ENCODE measurements at regions not wholly inside any gene's neighbourhood (a gene's known extent, or its start where the extent isn't known, plus 50 kb on each side); places are given as distances from the start of the nearest gene placed in this dataset.

DNA sequence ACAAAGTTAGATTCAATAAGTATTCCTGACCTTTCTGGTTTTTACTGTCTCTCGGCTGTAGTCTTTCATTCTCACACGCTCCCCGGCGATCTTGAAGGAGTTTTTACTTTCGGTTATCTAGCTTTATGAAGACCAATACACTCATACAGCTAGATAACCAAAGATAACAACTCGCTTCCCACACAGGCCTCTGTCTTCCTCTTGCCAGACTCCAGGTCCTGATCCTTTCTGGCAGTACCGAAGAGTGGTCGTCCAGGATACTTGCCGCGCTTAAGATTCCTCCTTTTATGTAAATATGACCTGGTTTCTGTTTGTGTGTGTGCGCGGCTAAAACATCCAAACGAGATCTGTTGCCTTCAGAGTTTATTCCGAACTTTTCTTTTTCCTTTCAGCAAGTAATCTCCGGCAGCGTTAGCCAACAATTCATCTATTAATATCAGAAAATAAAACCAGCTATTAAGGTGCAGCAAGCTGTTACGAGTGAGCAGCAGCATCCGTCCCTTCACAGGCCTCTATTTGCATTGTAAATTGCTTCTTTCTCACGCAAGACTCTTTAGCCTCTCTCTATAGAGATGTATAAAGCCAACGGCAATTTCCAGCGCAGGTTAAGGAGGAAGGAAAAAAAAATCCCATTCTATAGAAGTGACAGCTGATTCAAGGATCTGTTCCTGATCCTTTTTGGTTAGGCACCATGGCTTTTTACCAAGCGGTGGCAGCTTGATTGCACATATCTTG is 216.1 kb downstream of the MEF2C start:
- Histone ChIP-seq H3K9ac (ENCODE audit: low read depth, low read length) (peak overlapping the region; percentile 8; the same call in 1 of the 2 replicates), H3K4me3 (ENCODE audit: low read depth, low read length) (peak overlapping the region; percentile 54), H3K27ac (ENCODE audit: low read depth, low read length) (peak overlapping the region; percentile 56), H3K4me1 (ENCODE audit: control insufficient read depth, insufficient read depth, low read length) (peaks cover 82% of the 10 kb centered on the region), H3K9me3 (ENCODE audit: control insufficient read depth, insufficient read depth, low read length) (no peaks in the 10 kb centered on the region), H3K27me3 (ENCODE audit: control insufficient read depth, insufficient read depth, low read length) (peaks cover 98% of the 10 kb centered on the region), H3K36me3 (ENCODE audit: control insufficient read depth, insufficient read depth, low read length) (no peaks in the 10 kb centered on the region)

DNA sequence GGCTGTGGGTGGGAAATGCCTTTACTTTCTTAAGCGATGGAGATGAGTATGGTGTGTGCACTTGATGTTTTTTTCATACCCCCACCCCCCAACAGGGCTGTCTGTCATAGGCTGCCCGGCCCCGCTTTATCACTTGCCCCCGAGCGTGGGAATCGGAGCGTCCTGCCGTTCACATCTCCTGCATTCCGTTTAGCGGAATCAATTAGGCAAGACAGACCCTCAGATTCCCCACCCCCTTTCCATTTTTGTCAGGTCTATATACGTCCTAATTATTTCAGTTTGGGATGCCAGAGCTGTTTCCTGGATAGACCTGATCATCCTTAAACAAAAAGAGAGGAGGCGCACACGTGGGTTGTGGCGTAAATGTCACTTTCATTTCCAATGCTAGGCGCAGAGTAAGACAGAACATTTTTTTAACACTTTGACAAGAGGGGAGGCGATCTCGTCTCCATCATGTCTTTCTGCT is 217.2 kb downstream of the MEF2C start:
- Histone ChIP-seq H3K4me3 (ENCODE audit: low read depth, low read length) (peak overlapping the region; percentile 34; the same call in 1 of the 2 replicates), H3K9me3 (ENCODE audit: control insufficient read depth, insufficient read depth, low read length) (no peaks in the 10 kb centered on the region), H3K27ac (ENCODE audit: low read depth, low read length) (no peak overlapping the region), H3K36me3 (ENCODE audit: control insufficient read depth, insufficient read depth, low read length) (no peaks in the 10 kb centered on the region), H3K27me3 (ENCODE audit: control insufficient read depth, insufficient read depth, low read length) (peaks cover 95% of the 10 kb centered on the region), H3K4me1 (ENCODE audit: control insufficient read depth, insufficient read depth, low read length) (peaks cover 80% of the 10 kb centered on the region), H3K9ac (ENCODE audit: low read depth, low read length) (no peak overlapping the region)

DNA sequence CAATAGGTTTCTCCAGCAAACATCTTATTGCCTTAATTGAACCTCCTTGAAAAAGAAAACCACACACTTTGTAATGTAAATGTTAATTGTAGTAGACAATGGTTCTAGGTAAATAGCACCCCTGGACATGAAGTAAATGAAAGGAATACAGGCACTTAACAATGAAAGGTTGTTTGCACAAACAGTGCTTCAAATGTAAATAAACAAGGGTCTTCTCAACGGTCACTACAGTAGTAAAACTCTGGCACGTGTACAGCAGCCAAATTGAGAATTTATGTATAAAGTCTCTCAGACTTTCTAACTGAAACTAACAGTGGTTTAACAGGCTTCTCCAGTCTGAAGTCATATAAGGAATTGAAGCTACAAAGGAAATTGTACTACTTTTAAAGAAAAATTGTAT is 218.3 kb downstream of the MEF2C start:
- Histone ChIP-seq H3K27ac (ENCODE audit: low read depth, low read length) (no peak overlapping the region), H3K27me3 (ENCODE audit: control insufficient read depth, insufficient read depth, low read length) (peaks cover 95% of the 10 kb centered on the region), H3K4me3 (ENCODE audit: low read depth, low read length) (no peak overlapping the region), H3K36me3 (ENCODE audit: control insufficient read depth, insufficient read depth, low read length) (no peaks in the 10 kb centered on the region), H3K4me1 (ENCODE audit: control insufficient read depth, insufficient read depth, low read length) (peaks cover 76% of the 10 kb centered on the region), H3K9ac (ENCODE audit: low read depth, low read length) (no peak overlapping the region), H3K9me3 (ENCODE audit: control insufficient read depth, insufficient read depth, low read length) (no peaks in the 10 kb centered on the region)

DNA sequence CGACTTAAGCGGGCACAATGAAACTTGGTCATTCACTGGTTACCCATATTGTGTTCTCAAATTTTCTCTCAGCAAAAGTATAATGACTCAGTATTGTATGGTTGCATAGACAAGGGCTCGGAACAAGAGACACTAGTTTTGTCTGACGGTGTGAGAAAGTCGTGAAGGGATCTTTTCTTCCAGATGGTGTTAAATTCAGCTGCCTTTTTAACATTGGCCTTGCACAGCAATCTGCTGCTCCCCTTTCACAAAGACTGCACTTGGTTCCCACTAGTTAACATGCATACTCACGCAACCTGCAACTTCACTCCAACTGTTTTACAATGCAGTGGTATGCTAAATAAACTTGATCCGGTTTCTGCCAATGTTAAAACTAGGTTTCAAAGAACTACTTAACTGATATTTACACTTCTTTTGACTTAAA is 219.2 kb downstream of the MEF2C start:
- Histone ChIP-seq H3K27me3 (ENCODE audit: control insufficient read depth, insufficient read depth, low read length) (peaks cover 95% of the 10 kb centered on the region), H3K9me3 (ENCODE audit: control insufficient read depth, insufficient read depth, low read length) (no peaks in the 10 kb centered on the region), H3K36me3 (ENCODE audit: control insufficient read depth, insufficient read depth, low read length) (no peaks in the 10 kb centered on the region), H3K4me3 (ENCODE audit: low read depth, low read length) (no peak overlapping the region), H3K4me1 (ENCODE audit: control insufficient read depth, insufficient read depth, low read length) (peaks cover 79% of the 10 kb centered on the region), H3K27ac (ENCODE audit: low read depth, low read length) (no peak overlapping the region), H3K9ac (ENCODE audit: low read depth, low read length) (no peak overlapping the region)

DNA sequence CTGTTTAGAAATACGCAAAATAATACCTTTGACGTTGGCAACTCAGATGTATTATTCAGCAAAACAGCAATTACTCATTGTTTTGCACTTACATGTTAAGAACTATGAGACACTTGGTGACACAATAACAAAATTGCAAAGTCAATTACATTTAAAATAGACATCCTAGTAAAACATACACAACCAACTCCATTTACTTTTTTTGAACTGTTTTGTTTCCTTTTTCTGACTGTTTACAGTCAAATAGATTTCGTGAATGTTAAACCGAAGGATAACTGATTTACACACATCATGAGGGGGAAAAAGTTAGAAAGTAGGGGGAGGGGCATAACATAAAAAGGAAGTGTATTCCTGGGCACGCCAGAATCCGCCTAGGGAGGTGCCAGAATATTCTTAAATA is 220.1 kb downstream of the MEF2C start:
- Histone ChIP-seq H3K4me3 (ENCODE audit: low read depth, low read length) (no peak overlapping the region), H3K36me3 (ENCODE audit: control insufficient read depth, insufficient read depth, low read length) (no peaks in the 10 kb centered on the region), H3K27ac (ENCODE audit: low read depth, low read length) (no peak overlapping the region), H3K4me1 (ENCODE audit: control insufficient read depth, insufficient read depth, low read length) (peaks cover 73% of the 10 kb centered on the region), H3K27me3 (ENCODE audit: control insufficient read depth, insufficient read depth, low read length) (peaks cover 95% of the 10 kb centered on the region), H3K9me3 (ENCODE audit: control insufficient read depth, insufficient read depth, low read length) (no peaks in the 10 kb centered on the region), H3K9ac (ENCODE audit: low read depth, low read length) (no peak overlapping the region)

DNA sequence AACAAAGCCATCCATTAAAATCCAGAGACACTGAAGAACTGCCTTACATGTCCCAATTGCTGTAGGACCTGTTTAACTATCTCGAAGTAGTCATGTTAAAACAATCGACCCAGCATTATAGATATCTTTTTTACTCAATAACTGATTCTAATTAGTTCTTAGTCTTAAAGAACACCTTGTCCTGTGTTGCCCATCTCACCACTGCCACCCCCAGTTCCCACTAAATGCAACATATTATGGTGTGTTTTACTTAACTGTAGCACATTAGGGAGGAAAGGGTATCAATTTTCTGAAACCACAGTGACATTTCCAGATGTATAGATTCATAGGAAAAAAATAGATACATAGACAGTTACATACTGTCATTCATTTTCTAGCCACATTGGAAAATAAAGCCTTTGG is 221.2 kb downstream of the MEF2C start:
- peak overlapping the region; percentile 58 for H3K4me3 ChIP-seq (ENCODE audit: low read depth, low read length)
- peaks cover 95% of the 10 kb centered on the region for H3K27me3 ChIP-seq (ENCODE audit: control insufficient read depth, insufficient read depth, low read length)
- H3K36me3 ChIP-seq (ENCODE audit: control insufficient read depth, insufficient read depth, low read length) = no peaks in the 10 kb centered on the region
- peak overlapping the region; percentile 16 for H3K27ac ChIP-seq (ENCODE audit: low read depth, low read length)
- H3K4me1 ChIP-seq (ENCODE audit: control insufficient read depth, insufficient read depth, low read length) = peaks cover 67% of the 10 kb centered on the region
- H3K9me3 ChIP-seq (ENCODE audit: control insufficient read depth, insufficient read depth, low read length) = no peaks in the 10 kb centered on the region
- H3K9ac ChIP-seq (ENCODE audit: low read depth, low read length) = no peak overlapping the region

DNA sequence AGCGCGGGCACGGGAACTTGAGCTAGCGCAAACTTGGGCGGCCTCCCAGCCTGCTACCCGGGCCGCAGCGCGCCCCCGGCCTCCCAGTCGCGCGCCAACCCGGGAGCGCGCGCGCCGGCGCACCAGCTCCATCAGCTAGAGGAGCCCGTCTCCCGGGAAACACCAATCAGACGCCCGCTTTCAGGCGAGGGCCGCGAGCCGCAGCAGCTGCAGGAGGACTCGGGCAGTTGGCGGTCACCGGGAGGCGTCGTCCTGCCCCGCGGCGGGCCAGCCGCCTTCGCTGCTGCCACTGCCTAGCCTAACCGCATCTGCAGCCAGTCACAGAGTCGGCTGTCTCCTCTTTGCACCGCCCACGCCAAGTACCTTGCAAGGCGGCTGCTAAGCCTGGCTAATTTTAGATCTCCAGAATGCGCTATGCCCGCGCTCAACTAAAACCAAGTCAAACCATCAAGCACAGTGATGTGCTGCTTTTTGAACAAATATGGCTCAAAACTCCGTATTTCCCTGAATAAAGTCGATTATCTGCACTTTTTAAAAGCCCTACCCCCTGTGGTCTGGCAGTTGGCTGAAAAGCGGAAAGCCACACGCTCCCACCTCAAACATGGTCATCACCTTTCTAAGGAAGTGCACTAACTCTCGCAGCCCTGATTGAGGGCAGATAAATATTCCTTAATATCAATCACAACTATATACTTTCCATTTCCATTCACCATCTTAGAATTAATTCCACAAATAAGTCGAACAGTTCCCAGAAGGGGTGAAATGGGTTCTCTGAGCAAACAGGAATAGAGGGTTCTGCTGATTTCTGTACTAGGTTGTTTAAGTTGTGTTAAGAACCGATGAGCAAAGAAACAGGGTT is 221.8 kb downstream of the MEF2C start:
- Histone ChIP-seq H3K27ac (ENCODE audit: low read depth, low read length) (peak overlapping the region; percentile 16), H3K27me3 (ENCODE audit: control insufficient read depth, insufficient read depth, low read length) (peaks cover 89% of the 10 kb centered on the region), H3K36me3 (ENCODE audit: control insufficient read depth, insufficient read depth, low read length) (no peaks in the 10 kb centered on the region), H3K4me1 (ENCODE audit: control insufficient read depth, insufficient read depth, low read length) (peaks cover 62% of the 10 kb centered on the region), H3K4me3 (ENCODE audit: low read depth, low read length) (peak overlapping the region; percentile 58), H3K9me3 (ENCODE audit: control insufficient read depth, insufficient read depth, low read length) (no peaks in the 10 kb centered on the region), H3K9ac (ENCODE audit: low read depth, low read length) (no peak overlapping the region)

DNA sequence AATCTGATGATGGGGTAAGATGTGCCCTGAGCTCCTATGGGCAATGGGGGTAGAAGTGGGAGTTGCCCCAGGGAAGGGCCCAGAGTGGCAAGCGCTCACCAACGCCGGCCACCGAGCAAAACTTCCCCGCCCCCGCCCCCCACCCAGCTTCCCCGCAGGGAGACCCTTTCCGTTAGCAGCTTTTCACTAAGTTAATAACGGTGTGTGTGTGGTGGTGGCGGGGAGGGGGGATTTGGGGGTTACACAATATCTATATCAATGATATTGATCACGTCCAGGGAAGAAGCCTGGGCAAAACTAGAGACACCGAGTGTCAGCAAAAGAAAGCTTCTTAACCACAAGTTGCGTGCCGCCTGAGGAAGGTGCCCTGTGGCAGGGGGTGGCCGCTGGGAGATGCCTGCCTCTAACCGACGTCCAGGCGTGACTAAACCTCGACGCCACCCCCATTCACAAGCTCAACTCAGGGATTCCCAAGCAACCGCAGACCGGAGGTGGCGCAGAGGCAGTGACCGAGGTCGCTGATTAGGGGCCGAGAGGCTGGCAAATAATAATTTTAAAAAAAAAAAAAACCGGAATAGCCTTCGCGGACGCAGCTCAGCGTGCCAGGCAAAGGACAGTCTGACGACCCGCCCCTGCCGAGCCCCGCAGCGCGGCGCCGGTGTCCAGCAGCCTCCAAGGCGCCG is 222.6 kb downstream of the MEF2C start:
- Histone ChIP-seq H3K9me3 (ENCODE audit: control insufficient read depth, insufficient read depth, low read length) (no peaks in the 10 kb centered on the region), H3K9ac (ENCODE audit: low read depth, low read length) (no peak overlapping the region), H3K27ac (ENCODE audit: low read depth, low read length) (peak overlapping the region; percentile 16), H3K27me3 (ENCODE audit: control insufficient read depth, insufficient read depth, low read length) (peaks cover 81% of the 10 kb centered on the region), H3K4me1 (ENCODE audit: control insufficient read depth, insufficient read depth, low read length) (peaks cover 54% of the 10 kb centered on the region), H3K4me3 (ENCODE audit: low read depth, low read length) (peak overlapping the region; percentile 58), H3K36me3 (ENCODE audit: control insufficient read depth, insufficient read depth, low read length) (no peaks in the 10 kb centered on the region)

DNA sequence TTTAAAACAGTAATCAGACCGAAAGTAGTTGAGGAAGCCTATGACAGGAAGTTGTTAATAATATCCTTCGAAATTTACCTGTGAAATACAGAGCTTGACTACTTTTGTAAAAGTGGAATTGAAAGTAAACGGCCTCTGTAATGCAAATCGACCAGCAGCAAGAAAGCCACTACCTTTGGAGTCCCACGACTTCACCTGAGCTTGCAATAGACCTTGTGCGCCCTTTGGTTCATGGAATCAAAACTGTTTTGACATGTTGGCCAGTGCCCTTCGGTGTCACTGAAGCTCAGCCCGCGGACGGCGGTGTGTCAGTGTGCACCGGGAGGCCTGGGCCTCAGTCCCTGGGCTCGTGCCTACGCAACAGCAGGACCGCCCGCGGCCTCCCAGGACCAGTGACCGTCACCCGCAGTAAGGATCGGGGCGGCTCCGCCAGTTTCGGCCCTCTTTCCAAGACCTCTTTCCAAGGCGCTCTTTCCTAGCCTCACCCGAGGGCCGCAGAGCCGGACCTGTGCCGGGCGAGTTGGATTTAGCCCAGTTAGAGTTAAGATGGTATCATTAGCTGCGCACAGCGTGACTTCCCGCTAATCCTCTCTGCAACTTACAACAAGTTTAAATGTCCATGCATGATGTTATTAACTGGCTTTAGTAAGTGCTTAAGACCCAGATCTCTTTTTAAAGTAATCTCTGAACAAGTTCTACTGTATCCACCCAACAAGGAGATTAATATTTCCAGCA is 223.3 kb downstream of the MEF2C start:
- H3K9me3 ChIP-seq (ENCODE audit: control insufficient read depth, insufficient read depth, low read length) = no peaks in the 10 kb centered on the region
- peak overlapping the region; percentile 58 for H3K4me3 ChIP-seq (ENCODE audit: low read depth, low read length)
- H3K4me1 ChIP-seq (ENCODE audit: control insufficient read depth, insufficient read depth, low read length) = peaks cover 47% of the 10 kb centered on the region
- no peak overlapping the region for H3K9ac ChIP-seq (ENCODE audit: low read depth, low read length)
- H3K27me3 ChIP-seq (ENCODE audit: control insufficient read depth, insufficient read depth, low read length) = peaks cover 74% of the 10 kb centered on the region
- peak overlapping the region; percentile 37 for H3K27ac ChIP-seq (ENCODE audit: low read depth, low read length)
- no peaks in the 10 kb centered on the region for H3K36me3 ChIP-seq (ENCODE audit: control insufficient read depth, insufficient read depth, low read length)

DNA sequence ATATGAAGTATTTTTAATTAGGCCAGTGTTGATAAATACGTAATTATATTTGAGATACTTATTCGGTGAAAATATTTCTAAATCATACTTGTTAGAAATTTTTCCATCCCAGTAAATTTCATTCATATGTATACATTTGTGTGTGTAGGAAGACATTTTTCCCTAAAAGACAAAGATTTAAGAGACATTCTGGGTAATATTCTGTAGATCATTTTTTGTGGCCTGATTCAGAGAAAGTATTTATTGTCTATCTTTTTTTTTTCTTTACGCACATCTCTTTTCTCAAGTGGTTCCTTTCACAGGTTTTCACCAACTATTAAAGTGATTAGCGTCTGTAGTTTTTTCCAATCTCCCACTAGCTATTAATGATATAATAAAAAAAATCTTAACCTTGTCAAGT is 224.1 kb downstream of the MEF2C start:
- H3K9ac ChIP-seq (ENCODE audit: low read depth, low read length) = no peak overlapping the region
- no peaks in the 10 kb centered on the region for H3K36me3 ChIP-seq (ENCODE audit: control insufficient read depth, insufficient read depth, low read length)
- peaks cover 42% of the 10 kb centered on the region for H3K4me1 ChIP-seq (ENCODE audit: control insufficient read depth, insufficient read depth, low read length)
- no peak overlapping the region for H3K27ac ChIP-seq (ENCODE audit: low read depth, low read length)
- peak overlapping the region; percentile 58 for H3K4me3 ChIP-seq (ENCODE audit: low read depth, low read length)
- H3K27me3 ChIP-seq (ENCODE audit: control insufficient read depth, insufficient read depth, low read length) = peaks cover 67% of the 10 kb centered on the region
- H3K9me3 ChIP-seq (ENCODE audit: control insufficient read depth, insufficient read depth, low read length) = no peaks in the 10 kb centered on the region

Data from HUES48 (cell line).